K562 (cell line): ENCODE measurements at regions not wholly inside any gene's neighbourhood (a gene's known extent, or its start where the extent isn't known, plus 50 kb on each side); places are given as distances from the start of the nearest gene placed in this dataset.

Source experiments
- ATAC-seq: fragments of 200-7000 bp; cut with Tn5 transposase; 3 replicates; pipeline ENCODE4 v1.9.1; 2020; ENCODE audit warnings: moderate library complexity
- BruUV-seq: library from RNA; stranded (reverse); fragments of 400-500 nt; replicated peaks from 2 replicates; lab custom pipeline; 2021; lab: Mats Ljungman, UMichigan
- CTCF ChIA-PET: fragments of 300-600 bp; formaldehyde crosslinking; extraction: SDS; loops from one replicate; lab custom pipeline; 2021; ENCODE audit warnings: low intra/inter-chr PET ratio; lab: Yijun Ruan, JAX
- POLR2A ChIA-PET: fragments of 300-600, 350-650 bp; sonication (Branson Sonifier 250); formaldehyde crosslinking; extraction: SDS; loops from one replicate; lab custom pipeline; 2021; ENCODE audit warnings: antibody characterized with exemption, inconsistent platforms; lab: Yijun Ruan, JAX
- DNase-seq, 4 experiments: peaks; one replicate each; pipeline versions ENCODE4 v3.0.0 to v3.0.0-alpha.2; 2011 to 2018; ENCODE audit warnings: low spot score in 3 of 4, mixed read lengths in 3 of 4; ENCODE audit errors: extremely low read depth in 1 of 4
- FAIRE-seq: peaks from 2 replicates; lab custom pipeline; 2011; peaks lifted over from hg19 to GRCh38; lab: Jason Lieb, UNC
- H2AFZ ChIP-seq: 2 replicates; pipeline ENCODE4 v1.6.0; 2011; ENCODE audit warnings: low read depth, low read length, control low read depth, inconsistent platforms
- H3K27ac ChIP-seq: fragments of 200-600 bp; 3 replicates; pipeline ENCODE4 v1.8.0; 2011; ENCODE audit warnings: low read depth, mild to moderate bottlenecking, control low read depth, inconsistent platforms, low read length, moderate library complexity, mixed read lengths; ENCODE audit errors: extremely low read depth
- H3K27me3 ChIP-seq, 2 experiments: fragments of 300-600 bp in 1 of 2; 2 replicates in 1 of 2; 3 replicates in 1 of 2; pipeline versions ENCODE4 v1.6.0 to v1.8.0; 2011; ENCODE audit warnings: inconsistent platforms in 2 of 2, low read length in 2 of 2, mild to moderate bottlenecking in 1 of 2, mixed read lengths in 1 of 2, moderate library complexity in 1 of 2; ENCODE audit not compliant: control insufficient read depth in 2 of 2, insufficient read depth in 2 of 2
- H3K36me3 ChIP-seq: fragments of 300-600 bp; 3 replicates; pipeline ENCODE4 v1.8.0; 2011; ENCODE audit warnings: mild to moderate bottlenecking, low read length, inconsistent platforms; ENCODE audit not compliant: control insufficient read depth, insufficient read depth
- H3K4me1 ChIP-seq, 2 experiments: fragments of 200-600 bp in 1 of 2; replicated peaks in 1 of 2; 2 replicates in 1 of 2; 3 replicates in 1 of 2; pipeline versions ENCODE4 v1.5.1 to v1.8.0; 2011; ENCODE audit warnings: inconsistent platforms in 2 of 2, low read length in 2 of 2, mild to moderate bottlenecking in 1 of 2, mixed read lengths in 1 of 2, moderate library complexity in 1 of 2; ENCODE audit not compliant: control insufficient read depth in 2 of 2, insufficient read depth in 2 of 2
- H3K4me2 ChIP-seq: 2 replicates; pipeline ENCODE4 v1.6.1; 2011; ENCODE audit warnings: low read length, control low read depth, inconsistent platforms, mixed read lengths; ENCODE audit not compliant: insufficient read depth
- H3K4me3 ChIP-seq: fragments of 200-600 bp; sonication (generic), shearing (Covaris generic); 2 replicates; pipeline ENCODE4 v1.5.1; 2016; ENCODE audit warnings: control low read depth, inconsistent platforms
- H3K79me2 ChIP-seq: fragments of 200-600 bp; 3 replicates; pipeline ENCODE4 v1.8.0; 2011; ENCODE audit warnings: low read length, inconsistent platforms; ENCODE audit not compliant: control insufficient read depth, insufficient read depth
- H3K9ac ChIP-seq, 2 experiments: 2 replicates each; pipeline versions ENCODE4 v1.6.0 to v1.6.1; 2011; ENCODE audit warnings: low read depth in 2 of 2, low read length in 2 of 2, control low read depth in 1 of 2, inconsistent platforms in 1 of 2, mild to moderate bottlenecking in 1 of 2, mixed read lengths in 1 of 2; ENCODE audit not compliant: insufficient read depth in 1 of 2
- H3K9me1 ChIP-seq: one replicate; pipeline ENCODE4 v1.6.0; 2011; ENCODE audit warnings: inconsistent platforms, mild to moderate bottlenecking, low read length, moderate library complexity; ENCODE audit not compliant: control insufficient read depth, insufficient read depth
- H3K9me3 ChIP-seq: replicated peaks from 2 replicates; pipeline ENCODE4 v1.5.1; 2011; ENCODE audit warnings: low read depth, low read length, inconsistent platforms; ENCODE audit not compliant: control insufficient read depth, insufficient read depth
- H4K20me1 ChIP-seq: replicated peaks from 2 replicates; pipeline ENCODE4 v1.6.1; 2011; ENCODE audit warnings: low read length, inconsistent platforms, mixed read lengths; ENCODE audit not compliant: control insufficient read depth, insufficient read depth
- ELF4 ChIP-seq: fragments of 450-650 bp; formaldehyde crosslinking; IDR thresholded peaks from 2 replicates; pipeline ENCODE4 v1.4.0; 2022; ENCODE audit warnings: missing genetic modification characterization
- FOXM1 ChIP-seq, 2 experiments: fragments of 450-650 bp in 1 of 2; sonication (generic) in 1 of 2; formaldehyde crosslinking in 1 of 2; IDR thresholded peaks; 2 replicates each; pipeline versions ENCODE4 v1.6.1 to v1.9.0; 2017 to 2022; ENCODE audit warnings: low read depth in 2 of 2, mild to moderate bottlenecking in 2 of 2, missing genetic modification reagents in 1 of 2, moderate library complexity in 1 of 2
- HDAC8 ChIP-seq: fragments of 450-650 bp; IDR thresholded peaks from 2 replicates; pipeline ENCODE4 v1.6.1; 2016; ENCODE audit warnings: mild to moderate bottlenecking, missing genetic modification characterization, moderate library complexity, missing compliant biosample characterization
- MBD2 ChIP-seq: sonication (generic); IDR thresholded peaks from 2 replicates; pipeline ENCODE4 v1.6.1; 2016; ENCODE audit warnings: low read depth, borderline replicate concordance
- MECOM ChIP-seq: fragments of 250-450 bp; sonication (Bioruptor Pico); IDR thresholded peaks from 2 replicates; pipeline ENCODE4 v1.8.0; 2022; ENCODE audit warnings: inconsistent platforms
- MTA2 ChIP-seq: fragments of 450-650 bp; IDR thresholded peaks from 2 replicates; pipeline ENCODE4 v1.6.1; 2016; ENCODE audit warnings: low read depth
- NFE2L1 ChIP-seq: fragments of 450-650 bp; IDR thresholded peaks from 2 replicates; pipeline ENCODE4 v1.6.1; 2016; ENCODE audit warnings: missing genetic modification characterization, low read depth, mild to moderate bottlenecking, missing compliant biosample characterization, moderate library complexity, borderline replicate concordance
- NR2C1 ChIP-seq, 2 experiments: fragments of 450-650 bp; IDR thresholded peaks; 2 replicates each; pipeline ENCODE4 v1.6.1; 2017; ENCODE audit warnings: mild to moderate bottlenecking in 2 of 2, antibody characterized with exemption in 1 of 2, inconsistent platforms in 1 of 2, missing compliant biosample characterization in 1 of 2, missing genetic modification characterization in 1 of 2
- PRMT5 ChIP-seq: sonication (generic); formaldehyde crosslinking; IDR thresholded peaks from 2 replicates; pipeline ENCODE4 v1.5.0; 2020; ENCODE audit warnings: missing genetic modification reagents
- PTBP1 ChIP-seq: fragments of 200-400 bp; formaldehyde crosslinking; IDR thresholded peaks from 2 replicates; pipeline ENCODE4 v1.6.1; 2017; ENCODE audit warnings: low read depth, low read length
- RBM17 ChIP-seq: fragments of 200-400 bp; formaldehyde crosslinking; IDR thresholded peaks from 2 replicates; pipeline ENCODE4 v1.6.1; 2017; ENCODE audit warnings: low read depth, mild to moderate bottlenecking, low read length, borderline replicate concordance
- SMAD2 ChIP-seq: fragments of 150-350 bp; IDR thresholded peaks from 2 replicates; pipeline ENCODE4 v1.6.1; 2014; ENCODE audit warnings: low read depth, mild to moderate bottlenecking, low read length
- SMAD3 ChIP-seq: fragments of 450-650 bp; formaldehyde crosslinking; conservative IDR thresholded peaks from 2 replicates; pipeline ENCODE4 v1.4.0; 2020; ENCODE audit warnings: mild to moderate bottlenecking
- ZFP36 ChIP-seq: fragments of 150-350 bp; IDR thresholded peaks from 2 replicates; pipeline ENCODE4 v1.6.1; 2018; ENCODE audit warnings: low read length, low read depth; ENCODE audit not compliant: partially characterized antibody
- ZNF76 ChIP-seq: fragments of 250-450 bp; sonication (Bioruptor Pico); IDR thresholded peaks from 2 replicates; pipeline ENCODE4 v1.4.0; 2020; ENCODE audit warnings: mild to moderate bottlenecking, moderate library complexity, borderline replicate concordance
- WGBS: fragments of 100-300 bp; shearing (Covaris generic); methylation state at CpG from one replicate; pipeline ENCODE4 v1.1.6; 2016; ENCODE audit warnings: low coverage, mixed read lengths; ENCODE audit not compliant: insufficient coverage; ENCODE audit errors: missing lambda C conversion rate; 5-methylcytosine and 5-hydroxymethylcytosine counted together
- in situ Hi-C: fragments of 300-500 bp; cut with MboI; formaldehyde crosslinking; loops from 4 replicates; pipeline ENCODE4 v1.15.0; 2018; ENCODE audit warnings: inconsistent platforms, mixed read lengths
- intact Hi-C: fragments of 100-400 bp; cut with micrococcal nuclease; formaldehyde crosslinking; loops from 2 replicates; pipeline ENCODE4 v1.14.2; 2022
- TF ChIP-seq, protein P1 (sequence below): fragments of 450-650 bp; formaldehyde crosslinking; IDR thresholded peaks from 2 replicates; pipeline ENCODE4 v1.4.0; 2022; ENCODE audit warnings: mild to moderate bottlenecking, moderate library complexity
- TF ChIP-seq, protein P2 (sequence below): IDR thresholded peaks from 3 replicates; pipeline ENCODE4 v1.6.1; 2011; ENCODE audit warnings: borderline replicate concordance, mild to moderate bottlenecking; ENCODE audit not compliant: insufficient read length, insufficient read depth

DNA sequence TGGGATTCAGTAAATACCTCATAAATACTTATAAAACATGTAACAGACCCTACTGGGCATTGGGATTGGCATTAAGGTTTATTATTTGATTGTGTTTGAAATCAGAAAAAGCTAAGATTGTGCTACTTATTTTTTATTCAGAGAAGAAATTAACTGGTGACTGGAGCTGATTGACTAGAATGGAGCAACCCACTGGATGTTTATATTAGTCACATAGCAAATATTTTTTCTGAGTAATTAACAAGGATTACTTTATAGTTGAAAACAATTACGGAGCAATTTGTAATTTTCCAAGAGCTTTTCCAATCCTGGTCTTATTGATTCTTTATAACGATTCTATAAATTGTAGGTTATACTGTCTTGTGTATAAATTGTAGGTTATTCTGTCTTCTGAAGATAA, 208.7 kb downstream of the HLX start:
- H3K79me2 ChIP-seq: no peaks in the 10 kb centered on the region
- ATAC-seq: no peak
- TF ChIP-seq ELF4 (CRISPR knock-in tag) (no peak), HDAC8 (no peak), SMAD3 (no peak), SMAD2 (no peak), RBM17 (no peak), ZNF76 (CRISPR knock-in tag) (no peak), NFE2L1 (tag) (no peak)
- no peak overlapping the region for H3K27ac ChIP-seq
- no peak overlapping the region for H2AFZ ChIP-seq
- H3K9ac ChIP-seq: no peak overlapping the region
- H3K36me3 ChIP-seq: no peaks in the 10 kb centered on the region
- H3K4me1 ChIP-seq: no peaks in the 10 kb centered on the region
- no TSS peak for BruUV-seq
- H3K4me3 ChIP-seq: no peak overlapping the region
- no peak for DNase-seq
- no peaks in the 10 kb centered on the region for H3K27me3 ChIP-seq
- FAIRE-seq: no peak
- POLR2A ChIA-PET: no interaction called here
- in situ Hi-C loops (no loop called here), intact Hi-C loops (no loop called here)
- H3K9me1 ChIP-seq: no peaks in the 10 kb centered on the region
- no peaks in the 10 kb centered on the region for H4K20me1 ChIP-seq
- H3K4me2 ChIP-seq: no peak overlapping the region
- CTCF ChIA-PET: no interaction called here
- no peaks in the 10 kb centered on the region for H3K9me3 ChIP-seq
- 7% methylated on average over 2 of the region's 2 CpGs for WGBS

DNA sequence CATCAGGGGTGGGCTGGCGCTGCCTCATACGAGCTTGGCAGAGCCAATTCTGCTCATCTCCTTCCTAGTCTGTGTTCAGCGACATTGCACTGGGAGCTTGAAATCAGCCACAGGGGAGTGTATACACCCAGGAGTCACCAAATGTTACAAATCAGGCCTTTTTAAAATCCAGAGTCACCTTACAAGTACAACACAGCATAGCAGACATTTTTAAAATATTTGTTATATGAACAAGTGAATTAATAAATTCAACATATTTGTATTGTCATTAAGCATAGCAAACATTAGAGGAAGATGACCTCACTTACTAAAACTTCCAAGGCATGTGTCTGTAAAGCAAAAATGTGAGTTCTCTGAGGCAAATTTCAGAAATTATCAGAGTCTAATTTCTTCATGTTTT, 210.0 kb downstream of the HLX start:
- WGBS: 17% methylated on average over 3 of the region's 3 CpGs
- no peak for ATAC-seq
- POLR2A ChIA-PET: no interaction called here
- CTCF ChIA-PET: no interaction called here
- Histone ChIP-seq H3K27ac (no peak overlapping the region), H3K9ac (no peak overlapping the region), H4K20me1 (no peaks in the 10 kb centered on the region), H3K36me3 (no peaks in the 10 kb centered on the region), H3K4me3 (no peak overlapping the region), H2AFZ (no peak overlapping the region), H3K79me2 (no peaks in the 10 kb centered on the region), H3K9me1 (no peaks in the 10 kb centered on the region), H3K27me3 (no peaks in the 10 kb centered on the region), H3K4me1 (no peaks in the 10 kb centered on the region), H3K4me2 (no peak overlapping the region), H3K9me3 (no peaks in the 10 kb centered on the region)
- BruUV-seq: no TSS peak
- intact Hi-C loops: no loop called here
- no peak for FAIRE-seq
- in situ Hi-C loops: no loop called here
- no peak for DNase-seq
- TF ChIP-seq MECOM (CRISPR knock-in tag) (no peak), MTA2 (no peak), NR2C1 (IDR thresholded peaks at IDR 0.05) (no peak), NR2C1 (tag; IDR thresholded peaks at IDR 0.05) (no peak), PRMT5 (CRISPR knock-in tag) (no peak), MBD2 (no peak), FOXM1 (IDR thresholded peaks at IDR 0.05; ENCODE audit: low read depth) (no peak), FOXM1 (CRISPR knock-in tag; IDR thresholded peaks at IDR 0.05; ENCODE audit: low read depth) (no peak), PTBP1 (no peak), ZFP36 (no peak)
- TF ChIP-seq, protein P1, sequence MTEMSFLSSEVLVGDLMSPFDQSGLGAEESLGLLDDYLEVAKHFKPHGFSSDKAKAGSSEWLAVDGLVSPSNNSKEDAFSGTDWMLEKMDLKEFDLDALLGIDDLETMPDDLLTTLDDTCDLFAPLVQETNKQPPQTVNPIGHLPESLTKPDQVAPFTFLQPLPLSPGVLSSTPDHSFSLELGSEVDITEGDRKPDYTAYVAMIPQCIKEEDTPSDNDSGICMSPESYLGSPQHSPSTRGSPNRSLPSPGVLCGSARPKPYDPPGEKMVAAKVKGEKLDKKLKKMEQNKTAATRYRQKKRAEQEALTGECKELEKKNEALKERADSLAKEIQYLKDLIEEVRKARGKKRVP (CRISPR knock-in tag): no peak
- TF ChIP-seq, protein P2, sequence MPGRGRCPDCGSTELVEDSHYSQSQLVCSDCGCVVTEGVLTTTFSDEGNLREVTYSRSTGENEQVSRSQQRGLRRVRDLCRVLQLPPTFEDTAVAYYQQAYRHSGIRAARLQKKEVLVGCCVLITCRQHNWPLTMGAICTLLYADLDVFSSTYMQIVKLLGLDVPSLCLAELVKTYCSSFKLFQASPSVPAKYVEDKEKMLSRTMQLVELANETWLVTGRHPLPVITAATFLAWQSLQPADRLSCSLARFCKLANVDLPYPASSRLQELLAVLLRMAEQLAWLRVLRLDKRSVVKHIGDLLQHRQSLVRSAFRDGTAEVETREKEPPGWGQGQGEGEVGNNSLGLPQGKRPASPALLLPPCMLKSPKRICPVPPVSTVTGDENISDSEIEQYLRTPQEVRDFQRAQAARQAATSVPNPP: no peak
